ENCODE measurements at regions not wholly inside any gene's neighbourhood (a gene's known extent, or its start where the extent isn't known, plus 50 kb on each side); places are given as distances from the start of the nearest gene placed in this dataset.
A peak's percentile ranks its signal among the peaks of the same experiment; 100 is the strongest.
"Not testable (repeated sequence)": the region's sequence is repeated elsewhere in the genome, so short reads cannot be mapped to it uniquely, and the experiment has no call there.

- DNase-seq (ENCODE audit: low spot score), result no peak
- intact Hi-C loops (cut with DNase I), result no loop called here
Measured at GRCh38 chr4:27414887-27415731, 554.5 kb downstream of the STIM2 start.

DNA sequence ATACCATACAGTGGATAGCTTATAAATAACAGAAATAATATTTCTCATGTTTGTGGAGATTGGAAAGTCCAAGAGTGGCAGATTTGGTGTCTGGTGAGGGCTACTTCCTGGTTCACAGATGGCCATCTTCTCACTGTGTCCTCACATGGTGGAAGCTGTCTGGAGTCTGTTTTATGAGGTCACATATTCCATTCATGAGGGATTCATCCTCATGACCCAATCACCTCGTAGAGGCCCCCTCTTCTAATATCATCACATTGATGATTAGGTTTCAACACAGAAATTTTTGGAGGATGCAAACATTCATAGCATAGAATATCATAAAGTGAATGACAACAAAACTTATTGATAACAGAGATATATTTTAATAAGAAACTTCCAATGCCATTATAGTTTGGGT lies 568.0 kb downstream of the STIM2 start:
- intact Hi-C loops (cut with DNase I), result no loop called here
- no peak for DNase-seq (ENCODE audit: low spot score)

- intact Hi-C loops (cut with DNase I), result no loop called here
Measured at GRCh38 chr4:27429364-27429871, 568.8 kb downstream of the STIM2 start.

GRCh38 chr4:27442146-27442545 lies 581.5 kb downstream of the STIM2 start:
- intact Hi-C loops (cut with DNase I), result no loop called here
- no peak for DNase-seq (ENCODE audit: low spot score)

More at GRCh38 chr4:27429364-27429871, 568.8 kb downstream of the STIM2 start:
- DNase-seq (ENCODE audit: low spot score), result no peak

GRCh38 chr4:27442661-27443060 lies 582.0 kb downstream of the STIM2 start:
- DNase-seq (ENCODE audit: low spot score); intact Hi-C loops (cut with DNase I): not testable (repeated sequence)

DNA sequence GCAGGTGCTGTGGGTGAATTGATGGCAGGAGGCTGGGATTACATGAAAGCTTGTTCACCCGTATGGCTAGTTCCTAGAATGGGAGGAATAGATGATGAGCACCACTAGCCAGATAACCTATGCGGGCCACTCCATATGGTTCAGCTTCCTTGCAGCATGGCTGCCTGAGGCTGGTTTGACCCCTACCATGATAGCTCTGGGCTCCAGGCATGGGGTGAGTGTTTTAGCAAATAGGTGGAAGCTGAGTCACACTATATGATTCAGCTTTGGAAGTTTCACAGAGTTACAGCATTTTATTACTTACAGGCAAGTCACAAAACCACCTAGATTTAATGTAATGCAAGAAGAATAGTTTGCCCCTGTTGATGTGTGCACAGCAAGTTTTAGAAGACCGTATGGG lies 603.2 kb downstream of the STIM2 start:
- no peak for DNase-seq (ENCODE audit: low spot score)
- intact Hi-C loops (cut with DNase I), result no loop called here

GRCh38 chr4:27467351-27467750 lies 606.7 kb downstream of the STIM2 start:
- intact Hi-C loops (cut with DNase I), result no loop called here
- no peak for DNase-seq (ENCODE audit: low spot score)

DNA sequence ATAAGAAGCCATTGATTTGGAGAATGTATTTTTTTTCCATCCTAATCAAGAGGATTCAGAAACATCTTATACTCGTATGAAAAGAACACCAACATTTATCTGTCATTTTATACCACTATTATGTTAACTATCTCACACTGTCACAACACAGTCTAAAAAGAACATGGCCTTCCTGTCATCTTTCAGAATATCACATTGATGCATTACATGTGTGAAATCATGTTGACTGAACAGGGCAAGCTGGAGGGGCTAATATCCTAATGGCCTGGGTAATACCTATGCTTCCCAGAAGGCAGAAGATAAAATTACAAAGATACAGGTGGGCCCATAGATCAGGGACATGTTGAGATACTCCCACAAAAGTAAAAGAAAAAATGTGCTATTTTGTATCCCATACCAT lies 611.7 kb downstream of the STIM2 start:
- DNase-seq (ENCODE audit: low spot score), result no peak
- intact Hi-C loops (cut with DNase I), result no loop called here

- intact Hi-C loops (cut with DNase I), result no loop called here
- no peak for DNase-seq (ENCODE audit: low spot score)
Measured at GRCh38 chr4:27474691-27475090, 614.0 kb downstream of the STIM2 start.

- DNase-seq (ENCODE audit: low spot score), result no peak
- intact Hi-C loops (cut with DNase I), result no loop called here
Measured at GRCh38 chr4:27484216-27484615, 623.6 kb downstream of the STIM2 start.

GRCh38 chr4:27490315-27490714 lies 629.7 kb downstream of the STIM2 start:
- intact Hi-C loops (cut with DNase I), result no loop called here
- DNase-seq (ENCODE audit: low spot score), result peak; percentile 53

DNA sequence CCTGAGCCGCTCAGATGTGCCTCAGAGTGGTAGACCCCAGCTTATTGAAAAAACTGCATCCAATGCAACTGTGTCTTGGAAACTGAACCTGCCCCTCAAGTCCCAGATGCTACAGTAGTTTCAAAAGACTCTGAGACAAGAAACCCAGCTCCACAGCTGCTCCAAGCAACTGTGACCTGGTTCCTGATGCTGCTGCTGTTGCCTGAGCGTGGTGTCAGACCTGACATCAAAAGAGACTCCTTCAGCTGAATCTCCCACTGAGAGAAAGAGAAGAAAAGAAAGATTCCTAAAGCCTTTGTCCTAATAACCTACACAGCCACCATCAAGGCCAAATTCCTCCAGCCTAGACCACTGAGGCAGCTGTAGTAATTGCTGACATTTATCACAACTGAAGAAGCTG lies 630.1 kb downstream of the STIM2 start:
- DNase-seq (ENCODE audit: low spot score), result no peak
- intact Hi-C loops (cut with DNase I), result no loop called here

DNA sequence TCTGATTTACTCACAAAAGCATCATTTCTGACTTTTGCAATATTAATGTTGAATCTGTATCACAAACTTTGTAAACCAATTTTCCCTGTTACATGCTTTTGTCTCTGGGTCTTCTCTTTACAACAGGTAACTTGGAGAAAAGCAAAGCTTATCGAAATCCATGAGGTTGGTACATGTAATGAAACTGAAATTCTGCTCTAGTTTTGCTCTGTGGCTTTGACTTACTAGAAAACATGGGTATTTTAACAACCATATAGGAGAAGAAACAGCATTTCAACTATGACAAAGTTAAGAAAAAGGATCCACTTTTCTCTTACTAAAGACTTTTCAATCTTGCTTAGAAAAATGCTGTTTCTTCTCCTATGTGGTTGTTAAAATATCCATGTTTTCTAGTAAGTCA lies 645.8 kb downstream of the STIM2 start:
- intact Hi-C loops (cut with DNase I), result no loop called here
- no peak for DNase-seq (ENCODE audit: low spot score)

DNA sequence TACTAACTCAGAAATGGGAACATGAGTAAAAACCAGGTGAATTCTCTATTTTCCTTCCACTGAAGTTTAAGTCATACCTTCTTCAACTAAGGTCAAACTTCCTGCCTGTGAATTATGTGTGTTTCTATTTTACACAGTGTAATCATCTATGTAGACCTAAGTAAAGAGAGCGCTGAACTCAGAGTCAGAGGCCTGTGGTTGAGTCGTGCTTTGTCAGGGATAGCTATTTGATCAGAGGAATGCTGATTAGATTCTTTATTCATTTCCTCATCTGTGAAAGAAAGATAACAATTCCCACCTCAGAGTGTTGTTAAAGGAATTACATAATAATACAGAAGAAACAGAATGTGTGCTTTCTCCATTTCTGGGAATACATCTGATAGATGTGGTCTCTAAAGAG lies 654.1 kb downstream of the STIM2 start:
- no peak for DNase-seq (ENCODE audit: low spot score)
- intact Hi-C loops (cut with DNase I), result loop anchor here in 1 of 2 donors (10.0 kb wide), 1 partner anchor 740 kb away; no protein-coding TSS in a partner anchor

- intact Hi-C loops (cut with DNase I), result loop anchor here in 1 of 2 donors (10.0 kb wide), 1 partner anchor 740 kb away; no protein-coding TSS in a partner anchor
- DNase-seq (ENCODE audit: low spot score), result no peak
Measured at GRCh38 chr4:27515140-27515539, 654.5 kb downstream of the STIM2 start.

- no peak for DNase-seq (ENCODE audit: low spot score)
- intact Hi-C loops (cut with DNase I), result loop anchor here in 1 of 2 donors (10.0 kb wide), 1 partner anchor 736 kb away; no protein-coding TSS in a partner anchor
Measured at GRCh38 chr4:27518876-27519275, 658.2 kb downstream of the STIM2 start.

DNA sequence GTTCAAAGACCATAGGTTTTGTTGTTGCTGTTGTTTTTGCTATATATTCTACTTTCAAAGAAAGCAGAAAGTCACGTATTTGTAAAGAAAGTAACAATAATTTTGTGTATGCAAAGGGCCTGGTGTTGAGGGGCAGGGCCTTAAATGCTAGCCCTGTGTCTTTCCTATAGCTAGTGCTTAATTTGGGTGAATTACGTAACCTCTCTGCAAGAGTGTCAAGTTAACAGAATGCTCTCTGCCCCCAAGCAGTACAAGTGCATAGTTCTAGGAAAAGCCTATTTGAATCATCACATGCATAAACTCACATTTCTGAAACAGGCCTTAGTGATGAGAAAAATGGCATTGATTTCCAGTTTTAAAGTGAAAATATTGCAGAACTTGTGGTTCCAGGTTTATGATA lies 663.6 kb downstream of the STIM2 start:
- DNase-seq (ENCODE audit: low spot score), result no peak

DNA sequence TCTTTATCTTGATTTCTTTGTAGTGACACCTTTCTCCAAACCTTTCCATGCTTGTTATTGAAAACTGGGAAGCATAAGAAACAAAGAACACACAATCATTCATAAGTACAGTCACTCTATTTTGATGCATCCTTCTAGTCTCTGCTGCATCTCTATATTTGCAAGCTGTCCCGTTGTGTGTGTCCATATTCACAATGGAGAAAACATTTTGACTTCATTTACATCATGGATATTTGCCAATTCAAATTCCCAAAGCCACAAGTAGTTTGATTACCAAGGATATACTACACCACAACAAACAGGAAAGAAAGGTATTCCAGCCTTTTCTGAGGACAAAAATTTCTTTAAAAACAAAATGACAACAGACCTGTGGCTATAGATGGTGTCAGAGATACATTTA lies 673.8 kb downstream of the STIM2 start:
- DNase-seq (ENCODE audit: low spot score), result no peak
- intact Hi-C loops (cut with DNase I), result no loop called here

More for the DNA sequence above, 663.6 kb downstream of the STIM2 start:
- intact Hi-C loops (cut with DNase I), result no loop called here

GRCh38 chr4:27568236-27568951 lies 707.8 kb downstream of the STIM2 start:
- no peak for DNase-seq (ENCODE audit: low spot score)
- intact Hi-C loops (cut with DNase I), result no loop called here

- intact Hi-C loops (cut with DNase I), result no loop called here
- DNase-seq (ENCODE audit: low spot score), result no peak
Measured at GRCh38 chr4:27568952-27569319, 708.3 kb downstream of the STIM2 start.
